HG03342 (cell line): ENCODE measurements at regions not wholly inside any gene's neighbourhood (a gene's known extent, or its start where the extent isn't known, plus 50 kb on each side); places are given as distances from the start of the nearest gene placed in this dataset.

ENCODE experiments used
- ATAC-seq: cut with Tn5 transposase; IDR thresholded peaks from one replicate; pipeline ENCODE4 v1.9.1; 2021; ENCODE audit warnings: mild to moderate bottlenecking, moderate library complexity; ENCODE audit not compliant: unreplicated experiment

DNA sequence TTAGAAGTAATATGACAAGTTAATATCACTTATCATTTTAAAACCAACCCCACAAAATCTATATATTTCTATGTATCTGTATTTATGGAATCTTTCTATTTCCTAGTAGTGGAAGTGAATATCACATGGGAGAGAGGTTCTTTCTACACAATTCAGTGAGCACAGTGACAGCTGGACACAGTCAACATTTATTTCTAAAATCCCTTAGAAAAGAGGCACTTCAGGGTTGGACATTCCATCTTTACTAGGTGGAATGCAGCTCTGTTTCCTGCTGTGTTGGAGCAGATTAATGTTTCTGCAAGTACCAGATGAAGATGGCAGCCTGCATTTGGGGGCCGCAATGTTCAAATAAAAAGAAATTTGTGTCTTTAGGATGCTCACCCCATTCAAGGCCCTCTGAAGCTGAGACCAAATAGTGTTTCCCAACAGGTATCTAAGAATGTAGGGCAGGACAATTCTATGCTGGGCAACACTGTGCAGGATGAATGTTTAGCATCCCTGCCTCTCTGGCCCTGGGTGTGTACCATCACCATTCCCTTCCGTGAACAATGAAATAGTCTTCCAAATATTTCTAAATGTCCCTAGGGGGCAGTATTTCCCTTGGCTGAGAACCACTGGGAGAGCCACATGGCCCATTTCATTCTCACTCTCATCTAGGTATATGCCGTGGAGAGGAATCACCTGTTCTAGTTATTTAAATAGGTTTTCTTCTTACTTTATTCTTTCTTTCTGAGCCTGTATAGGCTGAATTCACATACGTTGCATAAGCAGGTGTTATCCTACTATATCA lies 394.8 kb downstream of the PRDM2 start:
- ATAC-seq: no peak

DNA sequence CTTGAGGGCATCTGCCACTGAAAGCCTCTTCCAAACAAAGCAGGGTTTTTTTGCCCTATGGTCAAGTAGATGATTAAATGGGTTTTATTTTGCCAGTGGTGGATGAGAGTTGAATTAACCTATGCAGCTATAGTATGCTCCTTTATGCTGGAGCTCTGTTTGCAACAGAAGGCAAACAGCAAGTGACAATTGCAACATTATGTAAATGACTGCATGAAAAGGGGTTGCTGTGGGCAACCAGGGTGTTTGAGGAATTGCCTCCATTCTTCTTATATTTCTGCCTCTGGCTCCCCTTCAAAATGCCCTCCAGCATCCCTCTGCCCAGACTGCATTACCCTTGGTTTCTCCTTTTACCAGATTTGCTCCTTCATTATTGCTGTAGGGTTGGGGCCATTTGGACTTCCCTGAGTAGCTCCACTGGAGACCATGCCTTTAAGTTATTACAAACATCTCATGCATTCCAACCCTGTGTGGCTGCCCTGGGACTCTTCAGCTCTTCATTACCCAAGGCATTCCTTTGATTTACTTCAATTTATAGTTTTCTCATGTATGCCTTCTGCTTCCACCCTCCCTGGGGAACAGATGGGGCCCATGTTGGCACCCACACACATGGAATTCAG lies 398.4 kb downstream of the PRDM2 start:
- ATAC-seq: no peak

DNA sequence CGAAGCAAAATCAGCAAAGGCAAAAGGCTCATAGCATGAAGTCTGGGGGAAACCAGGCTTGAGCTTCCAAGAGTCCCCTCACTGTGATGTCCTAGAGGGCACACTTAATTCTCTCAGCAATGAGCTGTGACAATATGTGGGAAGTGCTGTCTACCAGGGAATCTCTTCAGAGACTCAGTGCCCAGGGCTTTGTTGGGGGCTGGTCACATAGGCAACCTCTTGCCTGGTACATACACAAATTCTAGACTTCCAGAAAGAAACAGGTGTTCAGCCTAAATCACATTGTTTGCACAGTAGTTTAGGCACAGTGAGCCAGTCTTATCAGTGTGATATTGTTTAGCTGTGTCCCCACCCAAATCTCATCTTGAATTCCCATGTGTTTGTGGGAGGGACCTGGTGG lies 400.5 kb downstream of the PRDM2 start:
- no peak for ATAC-seq

DNA sequence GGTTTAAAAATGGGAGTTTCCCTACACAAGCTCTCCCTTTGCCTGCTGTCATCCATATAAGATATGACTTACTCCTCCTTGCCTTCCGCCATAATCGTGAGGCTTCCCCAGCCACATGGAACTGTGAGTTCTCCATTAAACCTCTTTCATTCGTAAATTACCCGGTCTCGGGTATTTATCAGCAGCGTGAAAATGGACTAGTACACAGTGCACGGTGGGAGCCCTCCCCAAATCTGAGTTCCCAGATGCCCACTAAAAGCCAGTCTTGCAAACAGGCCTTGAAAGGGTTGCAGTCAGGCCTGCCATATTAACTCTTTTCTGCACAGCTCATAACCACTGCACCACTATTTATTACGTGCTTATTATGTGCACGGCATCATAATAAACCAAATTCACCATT lies 400.9 kb downstream of the PRDM2 start:
- no peak for ATAC-seq

DNA sequence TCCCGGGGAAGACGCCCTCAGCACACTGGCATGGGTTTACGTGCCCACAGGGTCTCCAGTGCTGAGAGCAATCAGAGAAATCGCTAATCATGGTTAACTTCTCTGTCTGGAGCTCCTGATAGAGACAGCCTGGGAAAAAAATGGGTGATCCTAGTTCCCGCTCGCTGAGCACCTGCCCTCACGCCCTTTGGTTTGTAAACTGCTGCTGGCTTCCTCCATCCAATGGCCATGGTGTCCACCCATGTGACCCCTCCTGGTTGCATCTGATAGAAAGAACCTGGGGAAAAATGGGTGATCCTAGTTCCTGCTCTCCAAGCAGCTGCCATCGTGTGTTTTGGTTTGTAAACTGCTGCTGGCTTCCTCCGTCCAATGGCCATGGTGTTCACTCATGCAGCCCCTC lies 402.2 kb downstream of the PRDM2 start:
- no peak for ATAC-seq

DNA sequence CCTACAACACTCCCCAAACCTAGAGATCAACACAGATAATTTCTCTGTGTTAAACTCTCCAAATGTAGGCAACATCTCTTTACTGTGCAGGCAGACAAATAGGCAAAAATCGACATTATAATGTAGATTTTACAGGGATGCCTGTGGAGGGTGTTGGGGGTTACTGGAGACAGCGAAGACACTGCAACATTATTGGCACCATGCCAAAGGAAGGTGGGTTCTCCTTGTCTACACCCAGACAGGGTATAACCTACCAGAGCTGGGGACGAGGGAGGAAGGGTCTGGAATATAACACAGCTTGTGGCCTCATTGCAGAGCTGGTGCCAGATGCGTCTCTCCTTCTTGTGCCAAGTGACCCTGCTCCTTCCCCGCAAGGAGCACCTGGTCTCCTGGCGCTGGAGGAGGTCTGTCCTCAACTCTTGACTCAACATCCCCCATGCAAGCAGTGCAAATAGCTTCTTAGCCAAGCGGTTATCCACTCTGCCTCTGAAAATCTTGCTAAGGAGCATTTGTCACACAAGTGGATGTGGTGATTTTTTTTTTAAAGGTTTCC lies 404.0 kb downstream of the PRDM2 start:
- no peak for ATAC-seq

DNA sequence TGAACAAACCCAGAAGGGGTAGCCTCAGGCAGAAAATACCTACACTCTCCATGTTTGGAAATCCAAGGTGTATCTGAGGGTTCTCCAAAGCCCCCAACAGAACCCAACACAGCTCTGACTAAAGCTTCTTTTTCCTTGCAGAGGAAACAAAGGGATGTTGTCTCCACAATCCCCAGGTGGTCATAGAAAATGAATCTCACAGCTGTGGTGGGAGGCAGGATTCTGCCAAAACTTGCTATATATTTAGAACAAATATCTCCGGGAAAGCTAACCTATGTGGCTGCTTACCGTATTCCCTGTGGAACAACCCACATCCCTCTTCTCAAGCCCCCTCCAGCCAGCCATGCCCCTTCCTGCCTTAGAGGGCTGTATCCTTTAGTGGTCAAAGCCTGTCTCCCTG lies 406.1 kb downstream of the PRDM2 start:
- no peak for ATAC-seq

DNA sequence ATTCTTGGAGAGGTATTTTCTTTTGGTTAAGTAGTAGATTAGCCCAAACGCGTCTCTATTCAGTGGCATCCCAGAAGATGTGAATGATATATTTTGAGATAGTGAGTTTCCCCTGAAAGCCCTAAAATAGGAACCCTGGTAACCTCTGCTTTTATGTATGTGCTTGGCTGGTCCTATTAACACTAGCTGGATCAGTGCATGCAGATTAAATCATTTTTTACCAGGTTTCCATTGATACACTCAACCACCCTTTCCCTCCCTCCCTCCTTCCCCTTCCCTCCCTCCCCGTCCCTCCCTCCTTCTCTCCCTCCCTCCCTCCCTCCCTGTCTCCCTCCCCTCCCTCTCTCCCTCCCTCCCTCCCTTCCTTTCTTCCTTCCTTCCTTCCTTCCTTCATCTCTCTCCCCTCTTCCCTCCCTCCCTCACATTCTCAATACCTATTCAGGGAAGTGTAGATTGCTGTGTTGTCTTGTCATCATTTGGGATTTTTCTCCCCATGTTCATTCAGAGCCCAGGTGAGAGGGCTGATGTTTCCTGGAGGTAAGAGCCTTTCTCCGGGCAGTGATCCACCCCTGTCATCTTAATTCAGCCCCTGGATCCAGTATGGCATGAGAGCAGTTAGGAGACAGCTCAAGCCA lies 406.8 kb downstream of the PRDM2 start:
- ATAC-seq: no peak

DNA sequence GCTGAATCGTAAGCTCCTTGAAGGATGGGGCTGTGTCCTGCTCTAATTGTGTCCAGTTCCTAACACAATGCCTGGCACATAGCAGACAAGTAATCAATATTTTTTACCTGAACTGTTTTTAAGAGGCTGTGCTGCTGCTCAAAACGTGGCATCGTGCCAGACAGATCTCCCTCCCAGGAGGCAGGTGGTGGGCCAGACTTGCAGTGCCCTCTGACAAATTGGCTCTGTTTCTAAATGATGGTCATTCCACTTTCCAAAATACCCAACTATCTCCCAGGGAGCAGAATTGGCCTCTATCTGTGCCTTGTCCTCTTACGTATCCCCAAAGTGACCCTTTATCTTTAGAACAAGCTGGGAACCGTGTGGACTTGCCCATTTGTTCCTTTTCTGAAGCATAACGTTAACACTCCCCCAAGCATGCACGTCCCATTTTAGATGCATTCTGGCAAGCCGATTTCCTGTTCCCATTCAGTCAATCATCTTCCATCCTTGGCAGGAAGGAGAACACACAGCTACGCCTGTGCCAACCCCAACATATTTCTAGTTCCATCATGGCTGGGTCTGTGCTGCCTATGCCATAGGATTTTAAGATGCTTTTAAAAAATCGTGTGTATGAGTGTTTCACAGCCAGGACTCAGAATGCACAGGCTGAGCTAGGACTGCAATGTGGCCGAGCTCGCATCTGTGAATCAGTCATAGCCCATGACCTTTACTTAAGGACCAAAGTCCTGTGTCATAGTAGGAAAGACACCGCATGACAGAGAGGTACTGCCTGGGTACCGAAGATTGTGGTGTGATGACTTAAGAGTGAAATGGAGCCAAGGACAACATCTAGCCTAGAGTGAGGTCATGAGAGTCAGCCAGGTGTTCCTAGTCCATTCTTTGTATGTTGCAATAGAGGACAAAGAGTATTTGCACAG lies 408.6 kb downstream of the PRDM2 start:
- no peak for ATAC-seq

DNA sequence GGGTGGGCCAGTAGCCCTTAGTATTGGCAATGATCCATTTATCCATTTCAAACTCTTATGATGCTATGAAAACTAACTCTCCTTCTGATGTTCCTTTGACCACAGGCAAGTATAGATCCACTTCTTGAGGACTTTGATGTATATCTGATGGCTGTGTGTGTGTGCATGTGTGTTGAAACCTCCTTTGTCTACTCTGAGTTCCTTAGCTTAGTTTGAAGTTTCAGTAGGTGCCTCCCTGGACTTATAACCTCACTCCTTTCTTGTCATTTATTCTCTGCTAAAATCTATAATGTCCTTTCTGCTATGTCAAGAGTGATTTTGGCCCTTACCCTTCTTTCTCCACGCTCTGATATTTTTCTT lies 409.3 kb downstream of the PRDM2 start:
- ATAC-seq: no peak

DNA sequence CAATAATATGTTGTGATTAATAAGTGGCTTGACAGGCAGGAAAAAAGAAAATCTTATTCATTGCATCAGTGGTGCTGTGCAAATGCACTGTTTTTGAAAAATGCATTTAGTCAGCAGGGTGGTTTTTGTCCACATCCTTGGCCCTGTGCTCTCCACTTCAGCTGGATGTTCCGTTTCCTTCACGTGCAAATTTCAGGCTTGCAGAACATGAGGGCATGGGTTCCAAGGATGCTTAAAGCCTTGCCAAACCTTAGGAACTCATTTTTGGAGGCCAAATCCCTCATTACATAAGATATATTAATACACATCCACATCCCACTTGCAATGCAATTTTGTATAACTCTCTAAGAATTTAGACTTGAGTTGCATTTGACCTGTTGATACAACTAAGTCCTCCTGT lies 410.1 kb downstream of the PRDM2 start:
- no peak for ATAC-seq

DNA sequence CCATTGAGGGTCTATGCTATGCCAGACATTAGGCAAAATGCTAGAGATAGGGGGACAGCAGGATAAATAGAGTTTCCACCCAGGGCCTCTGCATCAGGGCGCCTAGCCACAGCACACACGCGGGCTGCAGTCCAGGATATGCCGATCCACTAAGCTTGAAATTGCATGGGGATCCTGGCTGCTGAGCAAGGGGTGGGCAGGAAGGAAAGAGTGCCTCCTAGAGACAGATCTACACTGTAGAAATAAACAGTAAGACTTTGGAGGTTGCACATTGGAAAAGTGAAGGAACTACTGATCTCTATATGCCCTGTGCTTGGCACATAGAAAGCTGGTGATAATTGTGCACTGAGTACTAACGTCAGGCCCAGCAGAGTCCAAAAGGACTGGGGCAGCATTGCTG lies 411.1 kb downstream of the PRDM2 start:
- ATAC-seq: no peak

DNA sequence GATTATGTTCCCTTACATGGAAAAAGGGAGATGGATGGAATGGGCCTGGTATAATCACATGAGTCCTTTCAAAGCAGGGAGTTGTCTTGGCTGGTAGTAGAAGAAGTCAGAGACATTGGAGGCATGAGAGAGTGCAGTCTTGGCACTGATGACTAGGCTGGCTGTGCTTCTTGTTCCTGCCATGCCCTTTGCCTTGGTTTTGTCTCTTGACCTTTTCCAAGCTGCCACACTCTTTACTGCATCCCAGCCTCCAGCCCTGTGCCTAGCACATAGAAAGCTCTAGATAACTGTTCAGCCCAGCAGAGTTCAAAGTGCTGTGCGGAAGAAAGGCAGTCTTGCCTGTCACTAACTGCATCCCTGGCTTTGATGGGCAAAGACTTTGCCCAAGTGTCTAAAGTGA lies 412.6 kb downstream of the PRDM2 start:
- no peak for ATAC-seq

DNA sequence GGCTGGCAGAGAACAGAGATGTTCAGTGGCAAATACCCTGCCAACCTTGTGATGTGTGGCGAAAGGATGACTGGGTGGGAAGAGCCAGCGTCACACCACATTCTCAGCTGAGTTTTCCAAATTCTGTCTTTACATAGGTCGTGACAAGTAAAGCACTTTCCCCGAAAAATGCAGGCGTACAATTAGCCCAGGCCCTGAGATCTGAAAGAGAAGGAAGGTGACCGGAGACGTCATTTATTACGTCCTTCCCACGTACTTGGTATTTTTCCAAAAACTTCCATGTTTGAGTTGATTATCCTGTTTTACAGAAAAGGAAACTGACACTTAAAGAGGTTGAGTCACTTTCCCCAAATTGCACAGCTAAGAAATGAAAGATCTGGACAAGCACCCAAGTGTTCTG lies 413.3 kb downstream of the PRDM2 start:
- ATAC-seq: no peak

DNA sequence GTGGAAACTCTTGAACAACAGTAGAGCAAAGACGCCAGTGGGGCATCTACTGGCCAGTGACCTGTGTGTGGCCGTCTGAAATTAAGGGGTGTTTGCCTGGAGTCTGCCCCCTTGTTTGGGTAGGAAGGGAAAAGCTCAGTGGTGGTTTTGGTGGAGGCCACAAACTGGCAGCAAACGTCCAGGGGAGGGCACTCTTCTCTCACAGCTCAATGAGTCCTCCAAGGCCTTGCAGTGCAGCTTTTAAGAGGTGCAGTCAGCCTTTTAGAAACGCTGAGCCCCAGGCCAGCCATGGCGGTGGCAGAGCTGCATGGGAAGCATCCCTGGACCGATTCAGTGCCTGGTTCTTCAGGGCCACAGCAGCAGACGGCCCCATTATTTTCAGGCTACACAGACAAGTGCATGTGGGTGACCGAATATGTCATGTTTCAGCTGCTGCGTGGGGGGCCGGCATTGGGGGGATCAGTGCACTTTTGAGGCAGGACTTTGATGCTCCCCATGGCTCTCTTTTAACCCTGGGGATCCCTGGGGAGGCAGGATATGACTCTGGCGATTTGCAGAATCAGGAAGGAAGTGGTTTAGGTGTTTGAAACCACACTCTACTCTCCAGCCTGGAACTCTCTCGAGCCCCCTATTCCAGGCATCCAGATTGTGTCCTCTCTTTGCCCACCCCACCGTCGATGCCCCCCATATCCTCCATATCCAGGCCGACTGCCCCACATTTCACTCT lies 414.0 kb downstream of the PRDM2 start:
- no peak for ATAC-seq

DNA sequence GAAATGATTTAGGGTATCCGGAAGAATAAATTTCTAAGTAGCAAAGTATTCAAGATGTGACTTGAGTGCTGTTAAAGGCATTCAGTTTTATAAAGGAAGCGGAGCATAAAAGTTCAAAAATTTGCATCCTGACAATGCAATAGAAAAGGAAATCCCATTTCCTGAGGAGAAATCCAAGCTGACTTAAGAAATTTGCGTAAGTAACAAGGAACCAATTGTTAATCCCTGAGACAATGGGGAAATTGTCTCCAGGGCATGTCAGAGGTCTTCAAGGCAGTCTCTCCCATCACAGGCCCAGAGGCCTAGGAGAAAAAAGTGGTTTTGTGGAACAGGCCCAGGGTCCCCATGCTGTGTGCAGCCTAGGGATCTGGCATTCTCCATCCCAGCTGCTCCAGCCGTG lies 416.0 kb downstream of the PRDM2 start:
- ATAC-seq: no peak

DNA sequence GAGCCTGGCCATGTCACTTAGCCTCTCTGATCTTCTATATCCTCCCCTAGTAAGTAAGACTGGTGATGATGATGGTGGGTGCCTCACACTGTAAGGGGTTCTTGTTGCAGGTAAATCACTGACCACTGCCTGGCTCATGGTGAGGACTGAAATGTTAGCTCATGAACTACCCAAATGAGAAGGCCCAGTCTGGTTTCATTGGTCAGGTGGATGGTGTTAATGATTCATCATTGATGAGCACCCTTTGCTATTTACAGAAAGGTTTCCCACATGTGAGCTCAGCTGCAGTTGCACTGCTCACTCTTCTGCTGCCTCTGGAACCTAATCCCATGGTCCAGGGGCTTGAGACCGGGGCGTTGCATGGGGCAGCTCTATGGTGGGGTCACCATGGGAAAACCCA lies 417.7 kb downstream of the PRDM2 start:
- ATAC-seq: no peak

DNA sequence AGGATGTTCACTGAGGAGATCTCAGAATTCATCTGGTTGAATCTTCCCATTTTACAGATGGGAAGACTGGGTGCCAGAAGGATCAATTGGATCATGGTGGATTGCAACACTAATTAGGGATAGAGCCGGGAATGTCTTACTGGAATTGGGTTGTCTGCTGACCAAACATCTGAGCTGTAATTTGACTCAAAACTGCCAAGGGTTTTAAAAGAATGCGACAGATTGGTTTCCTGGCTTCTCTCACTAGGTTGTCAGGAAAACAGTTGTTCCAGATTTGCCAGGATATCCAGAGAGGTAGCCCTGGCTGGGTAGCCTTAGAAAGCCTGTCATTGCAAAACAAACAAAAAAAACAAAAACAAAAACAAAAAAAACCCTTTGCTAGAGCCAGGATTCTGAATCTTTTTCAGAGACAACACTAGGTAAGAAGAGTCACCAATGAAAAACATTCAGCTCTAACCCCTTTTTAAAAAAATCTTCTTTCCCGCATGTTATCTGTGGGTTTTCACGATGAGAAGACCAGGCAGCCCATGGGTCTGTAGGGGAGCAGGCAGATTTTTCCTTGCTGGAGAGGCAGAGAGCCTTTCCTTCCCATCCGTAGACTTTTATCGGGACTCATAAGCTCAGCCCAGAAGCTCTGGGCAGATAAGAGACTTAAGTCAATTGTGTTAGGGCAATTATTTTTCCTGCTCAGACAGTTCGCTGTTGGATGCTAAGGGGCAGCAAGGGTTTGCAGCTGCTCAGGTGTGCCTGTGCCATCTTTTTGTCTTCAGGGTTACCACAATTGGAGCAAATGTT lies 418.9 kb downstream of the PRDM2 start:
- ATAC-seq: no peak

DNA sequence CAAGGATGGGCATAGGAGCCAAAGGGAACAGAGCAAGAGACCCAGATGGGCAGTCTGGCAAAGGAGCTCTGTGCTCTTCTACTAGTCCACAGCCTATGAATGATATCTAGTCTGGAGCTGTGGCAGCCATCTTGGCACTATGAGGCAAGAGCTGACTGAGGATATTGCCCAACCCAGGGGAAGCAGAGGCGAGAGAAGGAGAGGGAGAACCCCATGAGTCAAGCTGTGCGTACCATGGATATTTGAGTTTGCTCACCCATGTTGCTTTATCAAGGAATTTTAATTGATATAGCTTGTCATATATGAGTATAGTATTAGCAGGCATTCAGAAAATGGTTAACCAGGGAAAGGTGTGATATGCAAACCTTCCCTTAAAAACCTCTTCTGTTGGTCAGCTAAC lies 420.9 kb downstream of the PRDM2 start:
- no peak for ATAC-seq

DNA sequence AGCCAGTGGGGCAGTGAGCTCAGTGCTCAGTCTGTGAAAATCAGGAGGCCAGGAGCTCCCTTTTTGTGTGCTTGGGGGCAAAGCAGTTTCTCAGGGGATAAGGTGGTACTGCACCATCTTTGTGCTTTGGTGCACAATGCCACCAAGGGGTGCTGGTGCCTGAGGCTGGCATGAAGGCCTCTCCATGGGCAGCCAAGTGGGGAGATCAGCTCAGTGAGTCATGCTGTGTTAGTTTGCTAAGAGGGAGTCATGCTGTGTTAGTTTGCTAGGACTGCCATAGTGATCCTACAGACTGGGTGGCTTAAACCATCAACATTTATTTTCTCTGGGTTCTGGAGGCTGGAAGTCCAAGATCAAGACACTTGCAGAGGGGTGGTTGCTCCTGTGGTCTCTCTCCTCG lies 428.1 kb downstream of the PRDM2 start:
- no peak for ATAC-seq
